HK-2 (cell line): ENCODE measurements at regions not wholly inside any gene's neighbourhood (a gene's known extent, or its start where the extent isn't known, plus 50 kb on each side); places are given as distances from the start of the nearest gene placed in this dataset.

ENCODE experiments used
- DNase-seq: peaks from one replicate; pipeline ENCODE4 v3.0.0-alpha.2; 2018; ENCODE audit not compliant: unreplicated experiment

- DNase-seq = no peak
Observed at GRCh38 chr22:49548356-49549202, 279.1 kb downstream of the BRD1 start.

GRCh38 chr22:49547751-49548239 lies 279.9 kb downstream of the BRD1 start:
- no peak for DNase-seq

GRCh38 chr22:49546811-49547585 lies 280.7 kb downstream of the BRD1 start:
- DNase-seq = no peak

DNA sequence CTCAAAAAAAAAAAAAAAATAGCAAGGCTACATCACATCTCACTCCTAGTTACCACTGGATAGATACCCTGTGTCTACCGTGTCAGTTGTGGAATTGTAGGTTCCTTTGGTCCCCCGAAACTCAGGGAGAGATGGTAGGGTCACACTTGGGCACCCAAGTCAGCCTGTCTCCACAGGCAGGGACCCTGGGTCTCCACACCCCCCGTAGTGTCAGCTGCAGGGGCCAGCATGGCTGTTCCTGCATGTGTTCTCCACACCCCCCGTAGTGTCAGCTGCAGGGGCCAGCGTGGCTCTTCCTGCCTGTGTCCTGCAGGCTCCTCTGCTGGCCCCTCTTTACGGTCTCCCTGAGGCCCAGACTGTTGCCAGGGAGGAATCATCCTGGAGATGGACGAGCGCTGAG lies 282.1 kb downstream of the BRD1 start:
- DNase-seq = no peak

DNA sequence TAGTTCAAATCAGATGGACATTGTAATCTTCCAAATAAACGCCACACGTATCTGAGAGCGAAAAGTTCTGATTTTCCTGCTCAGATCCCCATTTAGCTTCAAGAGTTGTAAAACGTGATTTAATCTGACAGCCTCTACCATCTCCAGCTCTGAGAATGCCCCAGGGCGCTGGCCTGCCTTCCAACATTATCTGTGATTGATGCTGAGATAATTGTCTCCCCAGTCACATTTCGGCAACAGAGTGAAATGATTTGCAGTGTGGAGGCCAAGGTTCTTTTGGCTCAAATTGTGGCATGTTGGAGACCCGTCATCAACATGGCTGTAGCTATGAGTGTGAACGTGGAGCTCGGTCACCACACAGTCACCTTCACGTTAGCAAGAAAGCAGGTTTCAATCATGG lies 283.4 kb downstream of the BRD1 start:
- DNase-seq = no peak

DNA sequence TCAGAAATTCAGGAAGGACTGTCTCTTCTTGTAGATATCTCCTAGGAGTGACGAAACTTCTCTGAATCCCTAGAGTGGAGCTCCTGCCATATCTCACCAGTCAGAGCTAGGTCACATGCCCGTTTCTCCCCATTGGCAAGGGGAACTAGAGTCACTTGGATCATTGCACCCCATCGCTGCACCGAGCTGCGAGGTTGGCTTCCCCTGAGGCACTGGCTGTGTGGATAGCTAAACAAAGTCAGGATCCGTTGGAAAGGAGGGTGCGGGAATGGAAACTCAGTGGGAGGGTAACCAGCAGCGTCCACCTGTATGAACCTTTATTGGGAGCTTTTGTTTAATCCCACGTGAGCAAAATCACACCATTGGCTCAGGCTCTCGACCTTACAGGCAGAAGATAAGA lies 283.8 kb downstream of the BRD1 start:
- no peak for DNase-seq

GRCh38 chr22:49541693-49542230 lies 285.9 kb downstream of the BRD1 start:
- DNase-seq = no peak

GRCh38 chr22:49540913-49541692 lies 286.6 kb downstream of the BRD1 start:
- no peak for DNase-seq

DNA sequence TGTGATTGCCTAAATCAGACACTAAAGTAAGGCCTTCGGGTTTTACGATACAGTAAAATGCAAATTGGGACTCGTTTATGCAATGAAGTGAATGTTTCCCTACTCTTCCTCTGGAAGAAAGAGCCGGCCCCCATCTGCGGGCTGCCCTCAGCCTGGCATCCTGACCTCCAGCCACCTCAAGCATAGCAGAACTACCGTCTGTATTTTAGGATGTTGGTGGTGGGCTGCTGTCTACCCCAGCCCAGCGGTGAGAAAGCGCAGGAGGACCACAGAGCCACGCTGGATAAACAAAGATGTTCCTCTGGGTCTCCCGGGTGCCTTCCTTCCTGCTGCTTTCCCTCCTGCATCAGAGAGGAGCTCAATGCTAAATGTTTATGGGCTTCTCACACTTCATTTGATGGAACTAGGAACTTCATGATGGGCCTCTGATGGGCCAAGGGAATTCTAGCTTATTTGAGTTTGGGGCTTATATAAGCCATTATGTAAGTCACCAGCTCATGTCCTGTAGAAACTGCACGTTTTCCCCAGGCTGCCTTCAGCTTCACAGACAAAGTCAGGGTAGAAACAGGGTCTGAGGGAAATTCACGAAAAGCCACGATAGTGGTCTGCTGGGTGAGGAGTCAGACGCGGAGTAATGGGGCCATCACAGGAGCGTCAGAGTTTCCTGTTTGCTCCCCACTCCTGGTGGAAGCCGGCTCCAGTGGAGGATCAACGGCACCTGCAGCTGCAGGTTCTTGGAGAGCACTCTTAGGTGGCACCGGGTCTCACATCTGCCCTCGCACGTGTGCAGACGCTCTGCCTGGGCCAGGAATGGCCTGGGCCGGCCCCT lies 287.4 kb downstream of the BRD1 start:
- no peak for DNase-seq

DNA sequence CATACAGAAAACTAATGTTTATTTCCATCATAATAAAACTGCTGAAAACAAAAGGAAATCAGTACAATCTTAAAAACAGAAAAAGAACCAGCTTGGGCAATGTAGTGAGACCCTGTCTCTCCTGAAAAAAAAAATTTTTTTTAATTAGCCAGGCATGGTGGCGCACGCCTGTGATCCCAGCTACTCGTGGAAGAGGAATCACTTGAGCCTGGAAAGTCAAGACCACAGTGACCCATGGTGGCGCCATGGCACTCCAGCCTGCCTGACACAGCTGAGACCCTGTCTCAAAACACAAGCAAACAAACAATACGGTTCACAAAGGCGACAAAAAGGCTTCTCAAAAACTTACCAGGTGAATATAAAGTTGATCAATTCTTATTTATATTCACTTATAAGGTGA lies 289.7 kb downstream of the BRD1 start:
- DNase-seq = no peak

GRCh38 chr22:49536571-49537131 lies 291.0 kb downstream of the BRD1 start:
- DNase-seq = no peak

GRCh38 chr22:49535527-49536125 lies 292.0 kb downstream of the BRD1 start:
- no peak for DNase-seq

DNA sequence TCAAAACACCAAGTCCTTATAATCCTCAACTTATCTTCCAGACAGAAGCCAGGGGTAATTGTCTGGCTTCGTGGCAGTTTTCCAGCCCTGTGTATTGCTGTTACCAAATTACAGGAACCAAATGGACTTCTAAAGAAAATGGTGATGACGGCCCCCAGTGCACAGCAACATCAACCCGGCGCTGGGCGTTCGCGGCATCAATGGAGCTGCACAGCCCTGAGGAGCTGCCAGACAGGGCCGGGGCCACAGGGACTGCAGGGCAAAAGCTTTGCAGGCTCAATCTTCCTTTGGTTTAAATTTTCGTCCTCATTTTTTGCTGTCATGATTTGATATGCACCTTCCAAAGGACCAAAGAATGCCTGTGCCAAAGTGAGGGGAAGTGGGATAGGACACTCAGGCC lies 292.5 kb downstream of the BRD1 start:
- no peak for DNase-seq

DNA sequence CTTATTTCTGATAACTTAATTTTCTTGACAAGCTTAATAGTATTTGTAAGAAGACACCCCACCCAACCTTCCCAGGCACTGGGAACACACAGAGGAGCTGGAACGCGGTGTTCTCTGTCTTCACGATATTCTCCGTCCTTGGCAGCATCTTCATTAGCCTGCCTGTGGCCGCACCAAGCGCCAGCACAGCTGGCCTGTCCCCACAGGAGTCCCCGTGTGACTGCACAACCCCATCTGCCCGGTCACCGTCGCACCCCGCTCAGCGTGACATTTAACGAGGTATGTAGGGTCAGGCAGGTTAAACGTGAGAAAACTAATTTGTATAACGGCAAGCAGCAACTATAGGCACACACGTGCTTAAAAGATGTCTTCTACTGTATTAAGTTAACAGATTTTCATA lies 293.3 kb downstream of the BRD1 start:
- no peak for DNase-seq

- DNase-seq = no peak
Observed at GRCh38 chr22:49533886-49534285, 293.8 kb downstream of the BRD1 start.

DNA sequence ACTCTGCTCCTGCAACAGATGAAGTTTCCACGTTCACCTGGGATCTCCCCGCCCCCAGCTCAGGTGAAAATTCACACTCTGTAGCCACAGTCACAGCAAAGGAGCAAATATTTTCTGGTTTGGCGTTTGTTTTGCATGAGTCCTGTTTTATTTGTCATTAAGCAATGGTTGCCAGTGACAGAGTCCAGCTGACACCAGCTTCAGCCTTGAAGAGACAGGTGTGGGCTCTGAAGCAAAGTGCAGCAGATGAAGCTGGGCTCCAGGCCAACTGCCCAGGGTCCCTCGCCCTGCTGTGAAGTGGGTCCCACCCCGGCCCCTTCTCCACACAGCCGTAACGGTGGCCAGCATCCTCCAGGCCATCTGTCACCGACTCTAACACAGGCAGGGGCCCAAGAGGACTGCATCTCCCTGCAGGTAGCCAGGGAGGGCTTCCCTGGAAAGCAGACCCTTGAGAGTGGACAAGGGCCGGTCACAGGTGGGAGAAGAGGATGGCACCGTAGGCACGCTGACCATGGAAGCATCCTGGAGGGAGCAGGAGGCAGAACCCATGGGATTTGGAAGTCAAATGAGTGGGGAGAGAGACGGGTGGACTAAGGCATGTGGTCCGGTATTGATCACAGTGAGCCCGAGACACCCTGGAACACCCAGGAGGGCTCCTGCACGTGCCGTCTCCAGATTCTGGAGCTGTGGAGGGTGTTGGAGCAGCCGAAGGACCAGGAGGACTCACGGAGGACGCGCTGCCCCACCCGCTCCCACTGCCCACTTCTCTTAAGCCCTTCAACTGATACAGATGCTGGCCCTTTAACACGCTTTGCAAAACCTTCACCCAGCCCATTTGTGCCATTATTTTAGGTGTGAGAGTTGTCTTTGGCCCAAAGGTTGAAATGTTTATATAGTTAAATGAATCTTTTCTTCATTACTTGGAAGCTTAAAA lies 294.5 kb downstream of the BRD1 start:
- DNase-seq = no peak

DNA sequence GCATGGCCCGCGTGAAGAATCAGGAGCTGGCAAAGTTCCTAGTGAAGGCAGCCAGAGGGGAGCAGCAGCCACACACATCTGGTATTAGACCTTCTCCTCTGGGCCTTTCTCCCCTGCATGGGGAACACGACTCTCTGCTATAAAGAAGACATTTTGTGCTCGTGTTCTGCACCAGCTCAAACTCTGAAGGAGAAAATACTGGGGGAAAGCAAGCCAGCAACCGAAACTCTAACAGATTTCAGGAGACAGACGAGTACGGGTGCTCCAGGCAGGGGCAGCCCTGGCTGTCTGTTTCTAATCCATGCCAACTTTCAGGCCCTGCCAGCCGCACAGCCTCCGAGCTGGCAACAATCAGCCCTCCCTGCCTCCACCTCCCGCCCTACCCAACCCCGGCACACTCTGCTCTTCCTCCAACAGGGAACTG lies 296.3 kb downstream of the BRD1 start:
- no peak for DNase-seq

GRCh38 chr22:49530671-49531367 lies 296.9 kb downstream of the BRD1 start:
- no peak for DNase-seq

DNA sequence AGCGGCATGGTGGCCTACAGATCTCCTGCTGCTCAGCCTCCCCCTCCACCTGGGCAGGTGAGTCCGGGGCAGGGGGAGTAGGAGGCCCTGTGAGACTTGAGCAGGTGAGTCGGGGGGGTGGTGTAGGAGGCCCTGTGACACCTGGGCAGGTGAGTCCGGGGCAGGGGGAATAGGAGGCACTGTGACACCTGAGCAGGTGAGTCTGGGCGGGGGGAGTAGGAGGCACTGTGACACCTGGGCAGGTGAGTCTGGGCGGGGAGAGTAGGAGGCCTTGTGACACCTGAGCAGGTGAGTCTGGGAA lies 299.3 kb downstream of the BRD1 start:
- no peak for DNase-seq
